Osteocyte (in vitro differentiated cells): ENCODE measurements at regions not wholly inside any gene's neighbourhood (a gene's known extent, or its start where the extent isn't known, plus 50 kb on each side); places are given as distances from the start of the nearest gene placed in this dataset.

Experiments
- DNase-seq: peaks from one replicate; pipeline ENCODE4 v3.0.0; 2021; ENCODE audit warnings: mixed read lengths; ENCODE audit not compliant: unreplicated experiment; ENCODE audit errors: extremely low spot score
- H3K27ac Mint-ChIP-seq: one replicate; pipeline ENCODE4 v1.8.0; 2021; ENCODE audit warnings: mild to moderate bottlenecking, mixed read lengths; ENCODE audit not compliant: unreplicated experiment
- H3K27me3 Mint-ChIP-seq: one replicate; pipeline ENCODE4 v1.8.0; 2021; ENCODE audit warnings: mixed read lengths; ENCODE audit not compliant: unreplicated experiment
- H3K36me3 Mint-ChIP-seq: one replicate; pipeline ENCODE4 v1.8.0; 2021; ENCODE audit warnings: mixed read lengths; ENCODE audit not compliant: unreplicated experiment
- H3K4me1 Mint-ChIP-seq: one replicate; pipeline ENCODE4 v1.8.0; 2021; ENCODE audit warnings: mixed read lengths; ENCODE audit not compliant: unreplicated experiment
- H3K4me3 Mint-ChIP-seq: one replicate; pipeline ENCODE4 v1.8.0; 2021; ENCODE audit warnings: mild to moderate bottlenecking, moderate library complexity, mixed read lengths; ENCODE audit not compliant: unreplicated experiment
- H3K9me3 Mint-ChIP-seq: one replicate; pipeline ENCODE4 v1.8.0; 2021; ENCODE audit warnings: mixed read lengths; ENCODE audit not compliant: unreplicated experiment
- TF ChIP-seq, protein P1 (sequence below): fragments of 200-600 bp; sonication (generic); IDR thresholded peaks from 2 replicates; pipeline ENCODE4 v1.5.0; 2021; ENCODE audit warnings: antibody characterized with exemption, mild to moderate bottlenecking, moderate library complexity

DNA sequence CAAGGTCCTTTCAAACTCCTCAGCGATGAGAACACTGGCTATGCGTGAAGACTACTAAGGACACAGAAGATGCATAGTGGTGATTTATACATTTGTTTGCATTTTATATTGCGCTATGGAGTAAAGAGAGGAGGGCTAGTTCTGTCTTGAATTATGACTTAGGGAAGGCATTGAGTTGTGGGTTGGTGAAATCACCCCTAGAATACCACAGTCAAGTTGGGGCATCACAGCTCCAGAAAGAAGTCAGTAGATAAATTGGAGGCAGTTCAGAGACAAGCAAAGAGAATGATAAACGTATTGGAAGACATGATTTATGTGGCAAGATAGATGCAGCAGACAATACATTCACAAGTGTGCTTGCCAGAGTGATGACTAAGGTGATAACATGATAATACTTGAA lies 460.4 kb downstream of the EPHA4 start:
- peaks cover 8% of the 10 kb centered on the region for H3K27me3 Mint-ChIP-seq
- H3K4me1 Mint-ChIP-seq = no peaks in the 10 kb centered on the region
- no peaks in the 10 kb centered on the region for H3K9me3 Mint-ChIP-seq
- H3K36me3 Mint-ChIP-seq = no peaks in the 10 kb centered on the region
- H3K27ac Mint-ChIP-seq = no peak overlapping the region
- TF ChIP-seq, protein P1, sequence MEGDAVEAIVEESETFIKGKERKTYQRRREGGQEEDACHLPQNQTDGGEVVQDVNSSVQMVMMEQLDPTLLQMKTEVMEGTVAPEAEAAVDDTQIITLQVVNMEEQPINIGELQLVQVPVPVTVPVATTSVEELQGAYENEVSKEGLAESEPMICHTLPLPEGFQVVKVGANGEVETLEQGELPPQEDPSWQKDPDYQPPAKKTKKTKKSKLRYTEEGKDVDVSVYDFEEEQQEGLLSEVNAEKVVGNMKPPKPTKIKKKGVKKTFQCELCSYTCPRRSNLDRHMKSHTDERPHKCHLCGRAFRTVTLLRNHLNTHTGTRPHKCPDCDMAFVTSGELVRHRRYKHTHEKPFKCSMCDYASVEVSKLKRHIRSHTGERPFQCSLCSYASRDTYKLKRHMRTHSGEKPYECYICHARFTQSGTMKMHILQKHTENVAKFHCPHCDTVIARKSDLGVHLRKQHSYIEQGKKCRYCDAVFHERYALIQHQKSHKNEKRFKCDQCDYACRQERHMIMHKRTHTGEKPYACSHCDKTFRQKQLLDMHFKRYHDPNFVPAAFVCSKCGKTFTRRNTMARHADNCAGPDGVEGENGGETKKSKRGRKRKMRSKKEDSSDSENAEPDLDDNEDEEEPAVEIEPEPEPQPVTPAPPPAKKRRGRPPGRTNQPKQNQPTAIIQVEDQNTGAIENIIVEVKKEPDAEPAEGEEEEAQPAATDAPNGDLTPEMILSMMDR = no peak
- DNase-seq = no peak
- H3K4me3 Mint-ChIP-seq = no peak overlapping the region

DNA sequence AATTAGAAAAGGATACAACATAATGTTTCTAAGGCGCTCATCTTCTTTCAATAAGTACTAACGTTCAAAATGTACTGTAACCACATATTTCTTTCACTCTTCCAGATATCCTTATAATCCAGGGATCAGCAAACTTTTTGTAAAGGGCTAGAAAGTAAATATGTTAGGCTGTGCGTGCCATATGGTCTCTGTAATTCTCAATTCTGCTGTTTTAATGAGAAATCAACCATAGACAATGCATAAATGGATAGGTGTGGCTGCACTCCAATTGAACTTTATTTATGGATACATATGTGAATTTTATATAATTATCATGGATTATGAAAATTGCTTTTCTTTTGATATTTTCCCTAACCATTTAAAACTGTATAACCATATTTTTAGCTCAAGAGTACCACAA lies 459.4 kb downstream of the EPHA4 start:
- H3K4me1 Mint-ChIP-seq = no peaks in the 10 kb centered on the region
- H3K36me3 Mint-ChIP-seq = no peaks in the 10 kb centered on the region
- H3K27ac Mint-ChIP-seq = no peak overlapping the region
- H3K9me3 Mint-ChIP-seq = no peaks in the 10 kb centered on the region
- no peak for DNase-seq
- H3K4me3 Mint-ChIP-seq = no peak overlapping the region
- peaks cover 8% of the 10 kb centered on the region for H3K27me3 Mint-ChIP-seq
- TF ChIP-seq, protein P1 = no peak

DNA sequence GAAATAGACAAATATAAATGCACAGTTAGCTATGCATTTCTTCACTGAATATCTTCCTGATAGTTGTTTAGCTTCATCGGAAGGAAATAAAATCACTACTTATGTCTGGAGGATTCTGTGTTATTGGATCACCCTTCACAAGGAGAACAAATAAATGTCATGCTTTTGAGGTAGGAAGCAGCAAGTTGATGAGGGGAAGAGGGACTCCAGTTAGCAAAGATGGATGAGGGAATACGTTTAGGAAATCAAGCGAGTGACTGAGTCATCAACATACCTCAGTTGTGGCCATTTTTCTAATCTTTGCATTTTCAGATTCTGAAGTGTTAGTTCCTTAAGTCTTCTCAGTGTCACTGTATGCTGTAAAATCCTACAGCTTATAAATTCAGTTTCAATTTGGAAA lies 456.2 kb downstream of the EPHA4 start:
- TF ChIP-seq, protein P1 = no peak
- Mint-ChIP-seq H3K4me3 (no peak overlapping the region), H3K4me1 (no peaks in the 10 kb centered on the region), H3K36me3 (no peaks in the 10 kb centered on the region), H3K27ac (no peak overlapping the region), H3K9me3 (no peaks in the 10 kb centered on the region), H3K27me3 (peaks cover 4% of the 10 kb centered on the region)
- no peak for DNase-seq

DNA sequence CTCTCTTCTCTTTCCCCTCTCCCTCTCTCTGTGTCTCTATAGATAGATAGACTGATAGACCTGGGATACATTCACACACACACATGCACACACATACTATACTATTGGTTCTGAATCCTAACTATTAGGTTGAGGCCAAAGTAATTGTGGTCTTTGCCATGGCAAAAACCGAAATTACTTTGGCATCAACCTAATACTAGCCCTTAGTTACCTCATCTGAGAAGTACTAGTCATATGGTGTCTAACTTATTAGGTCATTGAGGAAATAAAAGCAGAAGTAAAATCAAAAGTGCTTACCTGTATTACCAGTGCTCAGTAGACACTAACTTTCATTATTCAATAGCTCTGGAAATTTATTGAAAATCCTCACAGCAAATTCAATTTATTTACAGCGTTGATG lies 451.5 kb downstream of the EPHA4 start:
- Mint-ChIP-seq H3K27me3 (no peaks in the 10 kb centered on the region), H3K4me1 (peaks cover 8% of the 10 kb centered on the region), H3K27ac (no peak overlapping the region), H3K4me3 (no peak overlapping the region), H3K9me3 (no peaks in the 10 kb centered on the region), H3K36me3 (no peaks in the 10 kb centered on the region)
- no peak for DNase-seq
- TF ChIP-seq, protein P1 = no peak

DNA sequence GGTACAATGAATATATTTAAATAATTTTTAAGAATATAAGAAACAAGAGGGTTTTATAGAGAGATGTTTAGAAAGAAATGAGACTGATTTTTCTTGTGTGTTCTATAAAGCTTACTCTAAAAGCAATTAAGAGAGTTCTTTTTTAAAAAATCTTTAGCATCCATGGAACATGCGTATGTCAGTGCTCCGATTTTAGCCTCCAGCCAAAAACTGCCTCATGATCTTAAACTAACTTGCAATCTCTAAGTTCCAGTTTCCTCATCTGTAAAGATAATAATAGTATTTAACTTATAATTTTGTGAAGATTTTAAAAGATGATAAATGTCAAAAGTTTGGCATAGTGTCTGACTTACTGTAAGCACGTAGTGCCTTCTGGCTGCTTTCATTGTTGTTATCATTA lies 448.7 kb downstream of the EPHA4 start:
- Mint-ChIP-seq H3K4me1 (peaks cover 8% of the 10 kb centered on the region), H3K36me3 (no peaks in the 10 kb centered on the region), H3K27me3 (no peaks in the 10 kb centered on the region), H3K4me3 (no peak overlapping the region), H3K9me3 (peaks cover 3% of the 10 kb centered on the region), H3K27ac (no peak overlapping the region)
- TF ChIP-seq, protein P1 = no peak
- no peak for DNase-seq
